HG03571 (cell line): ENCODE measurements at regions not wholly inside any gene's neighbourhood (a gene's known extent, or its start where the extent isn't known, plus 50 kb on each side); places are given as distances from the start of the nearest gene placed in this dataset.
"Not testable (repeated sequence)": the region's sequence is repeated elsewhere in the genome, so short reads cannot be mapped to it uniquely, and the experiment has no call there.

Experiments
- ATAC-seq: cut with Tn5 transposase; IDR thresholded peaks from one replicate; pipeline ENCODE4 v1.9.1; 2021; ENCODE audit not compliant: unreplicated experiment

GRCh38 chr14:30214461-30215090 is 286.9 kb upstream of the PRKD1 start:
- peak; percentile 49 for ATAC-seq

GRCh38 chr14:30218907-30219306 is 291.3 kb upstream of the PRKD1 start:
- ATAC-seq, result no peak

GRCh38 chr14:30221546-30221945 is 293.9 kb upstream of the PRKD1 start:
- no peak for ATAC-seq

GRCh38 chr14:30223385-30223785 is 295.7 kb upstream of the PRKD1 start:
- no peak for ATAC-seq

GRCh38 chr14:30223966-30224365 is 296.3 kb upstream of the PRKD1 start:
- no peak for ATAC-seq

- no peak for ATAC-seq
Observed at GRCh38 chr14:30225176-30225575, 297.5 kb upstream of the PRKD1 start.

- ATAC-seq, result no peak
Observed at GRCh38 chr14:30227436-30227835, 299.8 kb upstream of the PRKD1 start.

GRCh38 chr14:30227876-30228275 is 300.2 kb upstream of the PRKD1 start:
- no peak for ATAC-seq

- no peak for ATAC-seq
Observed at GRCh38 chr14:30230719-30231118, 303.1 kb upstream of the PRKD1 start.

- ATAC-seq, result no peak
Observed at GRCh38 chr14:30234966-30235365, 307.3 kb upstream of the PRKD1 start.

- ATAC-seq, result no peak
Observed at GRCh38 chr14:30235485-30235884, 307.8 kb upstream of the PRKD1 start.

GRCh38 chr14:30238936-30239335 is 311.3 kb upstream of the PRKD1 start:
- ATAC-seq, result no peak

GRCh38 chr14:30240018-30240417 is 312.4 kb upstream of the PRKD1 start:
- no peak for ATAC-seq

- ATAC-seq, result no peak
Observed at GRCh38 chr14:30240685-30241084, 313.0 kb upstream of the PRKD1 start.

- ATAC-seq, result no peak
Observed at GRCh38 chr14:30242744-30243143, 315.1 kb upstream of the PRKD1 start.

GRCh38 chr14:30243207-30243606 is 315.6 kb upstream of the PRKD1 start:
- ATAC-seq, result no peak

GRCh38 chr14:30243805-30244204 is 315.2 kb upstream of the G2E3 start:
- ATAC-seq, result no peak

- not testable (repeated sequence) for ATAC-seq
Observed at GRCh38 chr14:30244348-30244747, 314.6 kb upstream of the G2E3 start.

GRCh38 chr14:30251017-30251416 is 307.9 kb upstream of the G2E3 start:
- ATAC-seq, result no peak

- no peak for ATAC-seq
Observed at GRCh38 chr14:30251557-30252100, 307.3 kb upstream of the G2E3 start.

GRCh38 chr14:30252151-30252550 is 306.8 kb upstream of the G2E3 start:
- no peak for ATAC-seq

- no peak for ATAC-seq
Observed at GRCh38 chr14:30252783-30253674, 305.9 kb upstream of the G2E3 start.
